Activated CD8-positive, alpha-beta memory T cell treated with anti-CD3 and anti-CD28 coated beads, Interleukin-2, amount 50 U/mL, for 4 hours (primary cell): ENCODE measurements at regions not wholly inside any gene's neighbourhood (a gene's known extent, or its start where the extent isn't known, plus 50 kb on each side); places are given as distances from the start of the nearest gene placed in this dataset.

Source experiments
- DNase-seq: peaks from one replicate; pipeline ENCODE4 v3.0.0-alpha.2; 2020

- DNase-seq, result no peak
These were observed 94.5 kb upstream of the CACNA1A start for GRCh38 chr19:13600802-13601201.

GRCh38 chr19:13600091-13600490 lies 93.8 kb upstream of the CACNA1A start:
- DNase-seq, result no peak

- DNase-seq, result no peak
These were observed 93.4 kb upstream of the CACNA1A start for GRCh38 chr19:13599681-13600080.

- DNase-seq, result no peak
These were observed 91.8 kb upstream of the CACNA1A start for GRCh38 chr19:13598098-13598497.

DNA sequence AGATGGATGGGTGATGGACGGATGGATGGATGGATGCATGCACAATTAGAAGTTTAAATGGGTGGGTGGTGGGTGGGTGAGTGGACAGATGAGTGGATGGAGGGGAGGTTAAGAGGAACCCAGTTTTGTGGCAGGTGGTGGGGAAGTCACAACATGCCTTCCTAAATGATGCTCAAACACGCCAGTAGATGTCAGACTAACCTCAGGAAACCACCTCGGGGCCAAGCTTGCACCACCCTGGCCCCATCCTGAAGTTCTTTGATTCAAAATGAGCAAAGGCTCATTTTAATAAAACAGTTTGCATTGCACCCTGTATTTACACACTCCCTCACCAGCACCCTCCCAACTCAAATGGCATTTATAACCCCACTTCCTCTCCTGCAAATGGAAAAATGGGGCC lies 91.4 kb upstream of the CACNA1A start:
- peak; percentile 25 for DNase-seq

DNA sequence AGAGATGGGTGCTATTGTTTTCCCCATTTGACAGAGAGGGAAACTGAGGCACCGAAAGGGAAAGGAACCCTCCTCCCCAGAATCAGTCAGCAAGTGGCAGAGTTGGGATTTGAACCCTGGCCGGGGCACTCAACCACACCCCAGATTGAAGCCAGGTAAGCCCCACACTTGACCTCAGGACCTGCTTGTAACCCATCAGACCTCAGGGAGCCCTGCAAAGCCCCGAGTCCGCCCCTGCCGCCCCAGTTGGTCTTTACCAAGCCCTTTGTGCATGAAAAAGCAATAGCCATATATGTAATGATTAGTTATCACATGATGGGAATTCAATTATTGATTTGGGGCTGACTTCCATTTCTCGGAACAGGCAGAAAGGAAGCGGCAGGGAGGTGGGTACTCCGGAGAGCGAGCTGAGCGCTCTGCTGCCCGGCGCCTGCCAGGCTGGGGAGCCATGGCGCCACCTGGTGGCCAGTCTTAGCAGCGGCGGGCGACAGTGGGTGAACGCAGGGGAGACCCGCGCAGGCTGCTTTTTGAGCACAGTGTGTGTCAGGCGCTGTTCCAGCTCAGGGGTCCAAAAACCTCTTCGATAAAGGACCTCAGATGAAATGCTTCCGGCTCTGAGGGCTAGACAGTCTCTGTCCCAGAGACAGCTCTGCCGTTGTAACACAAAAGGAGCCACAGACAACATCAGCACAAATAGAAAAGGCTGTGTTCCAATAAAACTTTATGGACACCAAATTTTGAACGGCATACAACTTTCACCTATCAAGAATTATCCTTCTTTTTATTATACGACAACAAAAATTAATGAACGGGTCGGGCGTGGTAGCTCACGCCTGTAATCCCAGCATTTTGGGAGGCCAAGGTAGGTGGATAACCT lies 82.9 kb upstream of the CACNA1A start:
- peak; percentile 86 for DNase-seq

GRCh38 chr19:13585512-13585911 lies 79.2 kb upstream of the CACNA1A start:
- no peak for DNase-seq

- DNase-seq, result no peak
These were observed 77.5 kb upstream of the CACNA1A start for GRCh38 chr19:13583753-13584152.

DNA sequence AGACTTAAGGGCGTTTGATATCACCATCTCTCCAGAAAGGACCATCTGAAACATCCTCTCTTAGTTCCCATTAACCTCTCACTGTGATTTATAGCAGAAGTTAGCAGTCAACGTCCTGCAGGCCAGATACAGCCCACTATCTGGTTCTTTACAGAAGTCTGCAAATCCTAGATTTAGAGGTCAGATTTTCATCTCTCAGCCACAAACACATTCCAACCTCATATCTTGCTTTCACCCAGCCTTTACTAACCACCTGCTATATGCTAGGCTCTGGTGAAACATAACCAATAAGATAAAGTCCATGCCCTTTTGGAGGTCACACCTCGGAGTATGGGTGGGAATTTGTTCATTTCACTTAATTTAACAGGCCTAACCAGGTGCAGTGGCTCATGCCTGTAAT lies 76.8 kb upstream of the CACNA1A start:
- DNase-seq, result no peak

GRCh38 chr19:13581576-13581975 lies 75.3 kb upstream of the CACNA1A start:
- DNase-seq, result no peak

- DNase-seq, result no peak
These were observed 73.2 kb upstream of the CACNA1A start for GRCh38 chr19:13579388-13580060.

GRCh38 chr19:13576726-13577125 lies 70.4 kb upstream of the CACNA1A start:
- no peak for DNase-seq

- DNase-seq, result no peak
These were observed 68.7 kb upstream of the CACNA1A start for GRCh38 chr19:13574933-13575332.

GRCh38 chr19:13573056-13573667 lies 66.9 kb upstream of the CACNA1A start:
- DNase-seq, result no peak

- no peak for DNase-seq
These were observed 55.2 kb upstream of the CACNA1A start for GRCh38 chr19:13561461-13561860.

DNA sequence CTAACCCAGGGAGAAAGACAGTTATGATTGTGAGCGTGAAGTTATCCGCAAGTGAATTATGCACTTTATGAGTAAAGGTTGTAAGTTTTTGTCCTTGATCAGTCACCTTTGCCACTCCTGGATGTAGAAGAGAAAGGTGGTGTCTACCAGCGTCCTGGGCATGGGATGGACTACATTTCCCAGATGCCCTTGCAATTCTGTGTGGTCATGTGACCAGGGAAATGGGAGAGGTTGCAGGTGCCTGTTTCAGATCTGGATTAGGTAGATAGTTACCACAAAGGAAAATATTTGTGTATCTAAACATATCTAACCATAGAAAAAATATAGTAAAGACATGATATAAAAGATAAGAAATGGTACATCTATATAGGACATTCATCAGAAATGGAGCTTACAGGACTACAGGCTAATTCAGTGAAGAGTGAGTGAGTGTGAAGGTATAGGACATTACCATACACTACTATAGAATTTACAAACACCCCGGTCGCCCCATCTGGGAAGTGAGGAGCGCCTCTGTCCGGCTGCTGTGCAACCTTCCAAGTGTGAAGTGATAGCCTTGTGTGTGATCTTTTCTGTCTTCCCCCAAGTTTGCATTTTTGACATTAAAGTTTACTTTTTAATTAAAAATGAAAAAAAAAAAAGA lies 51.6 kb upstream of the CACNA1A start:
- DNase-seq, result no peak

DNA sequence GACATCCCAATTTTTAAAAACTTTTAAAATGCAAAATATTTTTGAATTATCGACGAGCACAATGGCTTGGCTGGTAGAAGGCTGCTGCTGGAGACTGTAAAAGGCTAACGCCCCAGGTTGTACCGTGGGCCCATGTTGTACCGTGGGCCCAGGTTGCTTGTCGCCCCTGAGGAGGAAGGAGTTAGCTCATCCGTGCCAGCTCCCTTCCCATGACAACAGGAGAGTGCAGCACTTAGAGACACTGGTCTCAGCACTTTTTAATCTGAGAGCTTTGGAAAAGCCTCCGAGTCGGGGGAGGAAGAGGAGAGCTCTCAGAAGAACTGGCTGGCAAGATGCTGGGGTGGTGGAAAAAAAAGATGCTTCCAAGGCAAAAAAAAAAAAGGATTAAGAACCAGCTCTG lies 50.3 kb upstream of the CACNA1A start:
- DNase-seq, result no peak
